Mucosa of descending colon (tissue), 3 donors: ENCODE measurements at regions not wholly inside any gene's neighbourhood (a gene's known extent, or its start where the extent isn't known, plus 50 kb on each side); places are given as distances from the start of the nearest gene placed in this dataset.

Source experiments
- ATAC-seq: fragments of 200-7000 bp; cut with Tn5 transposase; one replicate; pipeline ENCODE4 v1.9.1; 2020; ENCODE audit warnings: mild to moderate bottlenecking, moderate library complexity
- DNase-seq, 3 donors: peaks; one replicate each; pipeline ENCODE4 v3.0.0-alpha.2; 2020
- H3K36me3 ChIP-seq: fragments of 200-600 bp; one replicate; pipeline ENCODE4 v1.8.0; 2021; ENCODE audit warnings: low read depth, mild to moderate bottlenecking
- H3K4me1 ChIP-seq: fragments of 200-600 bp; one replicate; pipeline ENCODE4 v1.8.0; 2021; ENCODE audit warnings: low read depth, mild to moderate bottlenecking
- H3K4me3 ChIP-seq: fragments of 200-600 bp; one replicate; pipeline ENCODE4 v1.8.0; 2021; ENCODE audit warnings: mild to moderate bottlenecking
- H3K9me3 ChIP-seq: fragments of 200-600 bp; one replicate; pipeline ENCODE4 v1.8.0; 2021; ENCODE audit warnings: mild to moderate bottlenecking
- intact Hi-C, 2 donors: fragments of 100-400 bp; cut with DNase I in 1 of 2; cut with micrococcal nuclease in 1 of 2; formaldehyde crosslinking; loops; one replicate each; pipeline versions ENCODE4 v1.11.0 to v1.11.1; 2022; cut with DNase I, micrococcal nuclease
- TF ChIP-seq, protein P1 (sequence below): fragments of 200-600 bp; IDR thresholded peaks from one replicate; pipeline ENCODE4 v1.8.0; 2022; ENCODE audit warnings: antibody characterized with exemption, mild to moderate bottlenecking
- donor health status: DM: no; HTN: no; CAD: no; lungs with moderate emphysema.
- donor health status: DM: no; HTN: no; CAD: no.
- donor health status: DM: no; HTN: yes; CAD: no.

DNA sequence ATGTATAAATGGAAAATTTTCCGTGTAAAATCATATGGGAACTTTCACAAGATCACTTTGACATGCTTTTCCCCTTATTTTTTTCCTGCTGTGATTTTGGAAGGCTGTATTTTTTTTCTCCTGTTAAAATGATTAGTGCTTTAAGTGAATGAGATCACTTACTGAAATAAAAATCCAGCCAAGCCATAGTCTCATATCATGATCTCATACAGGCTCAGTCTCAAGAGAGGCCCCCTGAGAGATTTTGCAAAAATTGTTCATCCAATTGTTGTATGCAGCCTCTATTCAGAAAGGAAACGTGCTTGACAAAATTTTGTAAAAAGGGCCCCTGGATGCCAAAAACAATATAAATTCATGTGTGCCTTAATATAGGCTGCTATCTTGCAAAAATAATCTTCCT is 528.2 kb downstream of the HDGFL1 start:
- intact Hi-C loops, result no loop called here
- Histone ChIP-seq H3K36me3 (no peaks in the 10 kb centered on the region), H3K4me1 (no peaks in the 10 kb centered on the region), H3K9me3 (peaks cover 22% of the 10 kb centered on the region), H3K4me3 (no peak overlapping the region)
- ATAC-seq, result no peak
- DNase-seq, result no peak
- TF ChIP-seq, protein P1, sequence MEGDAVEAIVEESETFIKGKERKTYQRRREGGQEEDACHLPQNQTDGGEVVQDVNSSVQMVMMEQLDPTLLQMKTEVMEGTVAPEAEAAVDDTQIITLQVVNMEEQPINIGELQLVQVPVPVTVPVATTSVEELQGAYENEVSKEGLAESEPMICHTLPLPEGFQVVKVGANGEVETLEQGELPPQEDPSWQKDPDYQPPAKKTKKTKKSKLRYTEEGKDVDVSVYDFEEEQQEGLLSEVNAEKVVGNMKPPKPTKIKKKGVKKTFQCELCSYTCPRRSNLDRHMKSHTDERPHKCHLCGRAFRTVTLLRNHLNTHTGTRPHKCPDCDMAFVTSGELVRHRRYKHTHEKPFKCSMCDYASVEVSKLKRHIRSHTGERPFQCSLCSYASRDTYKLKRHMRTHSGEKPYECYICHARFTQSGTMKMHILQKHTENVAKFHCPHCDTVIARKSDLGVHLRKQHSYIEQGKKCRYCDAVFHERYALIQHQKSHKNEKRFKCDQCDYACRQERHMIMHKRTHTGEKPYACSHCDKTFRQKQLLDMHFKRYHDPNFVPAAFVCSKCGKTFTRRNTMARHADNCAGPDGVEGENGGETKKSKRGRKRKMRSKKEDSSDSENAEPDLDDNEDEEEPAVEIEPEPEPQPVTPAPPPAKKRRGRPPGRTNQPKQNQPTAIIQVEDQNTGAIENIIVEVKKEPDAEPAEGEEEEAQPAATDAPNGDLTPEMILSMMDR, result no peak

GRCh38 chr6:23106951-23107350 is 537.6 kb downstream of the HDGFL1 start:
- H3K9me3 ChIP-seq, result peaks cover 10% of the 10 kb centered on the region
- H3K4me1 ChIP-seq, result no peaks in the 10 kb centered on the region
- H3K36me3 ChIP-seq, result no peaks in the 10 kb centered on the region
- intact Hi-C loops, result no loop called here
- DNase-seq (no peak), ATAC-seq (no peak)
- H3K4me3 ChIP-seq, result no peak overlapping the region
- TF ChIP-seq, protein P1, result no peak

GRCh38 chr6:23111984-23112383 is 542.6 kb downstream of the HDGFL1 start:
- ATAC-seq, result no peak
- Histone ChIP-seq H3K4me1 (no peaks in the 10 kb centered on the region), H3K36me3 (no peaks in the 10 kb centered on the region), H3K9me3 (peaks cover 17% of the 10 kb centered on the region), H3K4me3 (no peak overlapping the region)
- TF ChIP-seq, protein P1, result no peak
- intact Hi-C loops, result no loop called here
- no peak for DNase-seq

- TF ChIP-seq, protein P1, result no peak
- intact Hi-C loops, result no loop called here
These were observed 545.6 kb downstream of the HDGFL1 start for GRCh38 chr6:23114812-23115504.

GRCh38 chr6:23137611-23138010 is 568.2 kb downstream of the HDGFL1 start:
- intact Hi-C loops, result no loop called here
- no peaks in the 10 kb centered on the region for H3K36me3 ChIP-seq
- no peaks in the 10 kb centered on the region for H3K4me1 ChIP-seq
- no peak for DNase-seq
- TF ChIP-seq, protein P1, result no peak
- H3K9me3 ChIP-seq, result peaks cover 15% of the 10 kb centered on the region
- no peak overlapping the region for H3K4me3 ChIP-seq
- ATAC-seq, result no peak

More at GRCh38 chr6:23114812-23115504, 545.6 kb downstream of the HDGFL1 start:
- no peak for ATAC-seq
- no peaks in the 10 kb centered on the region for H3K4me1 ChIP-seq
- H3K36me3 ChIP-seq, result no peaks in the 10 kb centered on the region
- DNase-seq, result no peak
- H3K4me3 ChIP-seq, result no peak overlapping the region
- H3K9me3 ChIP-seq, result peaks cover 15% of the 10 kb centered on the region
